M059J (cell line): ENCODE measurements at regions not wholly inside any gene's neighbourhood (a gene's known extent, or its start where the extent isn't known, plus 50 kb on each side); places are given as distances from the start of the nearest gene placed in this dataset.

Experiments
- DNase-seq: peaks from one replicate; pipeline ENCODE4 v3.0.0-alpha.2; 2012; ENCODE audit warnings: low read depth

DNA sequence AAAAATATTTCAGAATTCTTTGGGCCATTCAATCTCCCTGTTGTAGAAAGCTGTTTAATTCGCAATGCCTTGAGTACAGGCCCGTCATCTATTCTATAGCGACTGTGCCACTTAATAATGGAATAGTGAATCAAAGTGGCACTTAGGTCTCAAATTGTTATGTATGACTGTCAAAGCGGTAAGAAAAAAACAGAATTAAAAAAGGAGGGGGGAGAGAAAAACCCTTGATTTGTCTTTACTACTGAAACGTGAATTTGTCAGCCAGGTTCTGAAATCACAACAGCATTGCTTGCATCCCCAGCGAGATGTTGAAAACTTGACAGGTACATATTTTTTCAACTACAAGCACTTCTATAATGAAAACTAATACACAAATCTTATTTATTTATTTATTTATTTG is 320.9 kb downstream of the TFEC start:
- no peak for DNase-seq

DNA sequence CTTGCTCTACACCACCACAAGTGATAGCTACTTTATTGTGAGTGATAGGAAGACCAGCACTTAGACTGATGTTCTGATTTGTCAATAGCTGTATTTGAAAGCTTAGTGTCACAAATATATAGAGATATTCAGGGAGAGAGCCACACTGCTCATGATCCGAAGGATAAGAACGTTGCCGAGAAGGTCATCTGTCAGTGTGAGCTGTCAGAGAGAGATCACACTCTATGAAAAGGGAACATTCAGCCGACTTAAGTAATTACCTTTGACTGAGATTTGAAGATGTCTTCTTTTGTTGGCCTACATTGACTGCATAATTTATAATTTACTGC is 322.6 kb downstream of the TFEC start:
- DNase-seq: no peak

- peak; percentile 8 for DNase-seq
Measured at GRCh38 chr7:115707258-115708012, 323.1 kb downstream of the TFEC start.

DNA sequence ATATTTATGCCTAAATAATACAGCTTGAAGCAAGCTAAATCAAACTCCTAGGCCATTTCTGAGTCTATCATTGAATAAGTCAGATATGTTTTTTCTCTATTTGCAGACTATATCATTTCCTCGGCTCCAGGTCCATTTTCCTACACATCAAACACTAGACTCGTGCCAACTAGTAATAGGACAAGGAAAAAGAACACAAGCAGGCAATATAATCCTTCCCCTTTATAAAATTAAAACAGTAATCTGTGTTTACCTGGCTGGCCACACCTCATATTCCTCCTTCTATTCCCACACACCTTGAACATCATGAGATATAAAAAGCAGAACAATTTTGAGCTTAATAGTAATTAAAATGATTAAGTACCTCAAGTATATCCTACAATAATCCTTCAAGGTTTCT is 325.7 kb downstream of the TFEC start:
- no peak for DNase-seq

GRCh38 chr7:115701141-115701540 is 329.4 kb downstream of the TFEC start:
- DNase-seq: no peak

GRCh38 chr7:115694424-115694823 is 336.1 kb downstream of the TFEC start:
- no peak for DNase-seq

DNA sequence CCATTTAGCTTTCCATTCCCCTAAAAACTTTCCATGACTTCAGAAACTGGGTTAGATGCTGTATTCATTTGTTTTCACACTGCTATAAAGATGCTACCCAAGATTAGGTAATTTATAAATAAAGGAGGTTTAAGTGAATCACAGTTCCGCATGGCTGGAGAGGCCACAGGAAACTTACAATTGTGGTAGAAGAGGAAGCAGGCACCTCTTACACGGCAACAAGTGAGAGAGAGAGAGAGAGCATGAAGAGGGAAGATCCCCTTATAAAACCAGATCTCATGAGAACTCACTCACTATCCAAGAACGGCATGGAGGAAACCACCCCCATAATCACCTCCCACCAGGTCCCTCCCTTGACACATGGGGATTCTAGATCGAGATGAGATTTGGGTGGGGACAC is 336.8 kb downstream of the TFEC start:
- DNase-seq: no peak

DNA sequence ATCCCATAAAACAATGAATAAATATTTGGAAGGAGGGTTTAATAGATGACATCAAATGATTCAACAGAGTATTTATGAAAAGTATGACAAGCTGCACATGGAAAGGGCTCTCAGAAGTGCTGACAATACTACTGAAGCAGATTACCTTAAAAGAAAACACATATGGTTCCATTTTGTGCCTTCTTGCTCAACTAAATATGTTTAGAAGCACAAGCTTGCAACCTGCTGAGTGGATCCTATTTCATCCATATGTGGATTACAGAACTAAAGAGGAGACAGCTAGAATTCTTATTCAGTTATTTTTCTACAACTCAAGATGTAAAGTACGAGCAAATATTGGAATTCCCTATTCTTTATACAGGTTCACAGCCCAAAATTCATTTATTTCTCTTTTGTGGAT is 340.6 kb downstream of the TFEC start:
- DNase-seq: no peak

- no peak for DNase-seq
Measured at GRCh38 chr7:115683093-115683492, 347.5 kb downstream of the TFEC start.

DNA sequence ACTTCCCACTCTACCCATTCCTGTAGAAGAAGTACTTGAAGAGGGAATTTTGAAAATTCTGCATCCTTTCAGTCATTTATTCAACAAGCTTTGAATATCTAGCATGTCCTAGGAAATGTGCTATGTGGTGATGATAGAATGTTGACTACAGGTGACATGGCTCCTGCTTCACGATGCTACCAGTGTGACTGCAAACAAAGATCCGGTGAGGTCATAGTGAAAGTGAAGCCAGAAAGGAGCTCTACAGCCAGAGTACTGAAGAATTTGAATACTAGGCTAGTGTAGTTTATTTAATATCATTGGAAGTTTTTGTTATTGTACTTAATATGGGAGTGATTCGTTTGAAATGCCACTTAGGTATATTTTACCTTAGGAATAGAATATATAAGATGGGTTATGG is 348.1 kb downstream of the TFEC start:
- DNase-seq: no peak

GRCh38 chr7:115680921-115681320 is 349.6 kb downstream of the TFEC start:
- DNase-seq: no peak

DNA sequence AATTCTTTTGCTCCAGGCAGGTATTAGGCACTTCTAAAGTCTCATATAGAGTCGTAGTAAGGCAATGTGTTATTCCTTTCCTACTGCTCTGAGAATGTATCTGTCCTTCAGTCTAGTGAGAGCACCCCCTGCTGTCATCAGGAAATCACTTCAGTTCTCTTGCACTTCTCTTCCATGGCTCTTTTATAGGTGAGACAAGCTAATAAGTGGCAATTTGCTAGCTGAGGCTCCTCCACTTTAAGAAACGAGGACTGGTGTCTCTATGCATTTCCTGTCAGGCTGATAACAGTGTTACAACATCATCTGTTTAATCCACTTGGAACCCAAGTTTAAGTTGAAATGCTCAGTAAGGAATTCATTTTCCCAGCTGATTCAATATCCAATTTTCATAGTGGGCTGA is 350.6 kb downstream of the TFEC start:
- DNase-seq: peak; percentile 20

DNA sequence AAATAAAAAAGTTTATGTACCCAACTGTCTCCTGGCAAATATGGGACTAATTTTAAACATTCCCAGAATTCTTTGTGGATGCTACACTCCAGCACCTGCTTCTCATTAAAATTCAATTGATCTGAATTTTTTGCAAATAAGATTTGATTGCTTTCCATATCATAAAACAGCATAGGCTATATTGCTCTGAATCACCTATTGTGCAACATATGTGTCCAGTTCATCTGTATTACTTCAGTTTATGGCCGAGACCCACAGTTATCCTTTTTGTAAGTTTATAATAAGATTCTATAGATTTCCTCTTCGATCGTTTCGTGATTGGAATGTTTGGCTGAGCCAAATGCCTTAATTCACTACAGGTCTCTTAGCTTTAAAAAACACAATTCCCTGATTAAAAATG is 351.1 kb downstream of the TFEC start:
- no peak for DNase-seq

GRCh38 chr7:115678086-115678982 is 352.2 kb downstream of the TFEC start:
- no peak for DNase-seq

GRCh38 chr7:115676707-115677106 is 353.9 kb downstream of the TFEC start:
- DNase-seq: no peak

GRCh38 chr7:115676080-115676479 is 354.5 kb downstream of the TFEC start:
- peak; percentile 5 for DNase-seq

GRCh38 chr7:115674467-115675024 is 356.0 kb downstream of the TFEC start:
- DNase-seq: no peak

- no peak for DNase-seq
Measured at GRCh38 chr7:115672024-115672423, 358.5 kb downstream of the TFEC start.

- DNase-seq: no peak
Measured at GRCh38 chr7:115662676-115663075, 367.9 kb downstream of the TFEC start.

DNA sequence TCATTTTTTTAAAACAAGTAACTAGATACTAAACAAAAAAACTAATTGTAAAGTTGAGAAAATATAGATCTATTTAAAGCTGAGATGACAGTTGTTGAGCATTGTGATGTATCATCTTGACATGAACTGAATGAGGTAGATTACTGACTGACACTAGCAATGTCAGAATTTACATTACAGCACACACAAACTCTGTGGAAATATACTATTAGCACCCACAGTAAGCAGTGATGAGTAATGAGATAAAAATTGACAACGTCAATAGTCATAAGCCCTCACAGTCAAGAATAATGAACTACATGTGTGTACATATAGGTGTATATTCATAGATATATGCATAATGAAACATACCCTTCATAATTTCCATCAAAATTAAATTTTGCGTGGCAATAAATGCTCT is 368.4 kb downstream of the TFEC start:
- DNase-seq: no peak

GRCh38 chr7:115658223-115658622 is 372.3 kb downstream of the TFEC start:
- DNase-seq: no peak

DNA sequence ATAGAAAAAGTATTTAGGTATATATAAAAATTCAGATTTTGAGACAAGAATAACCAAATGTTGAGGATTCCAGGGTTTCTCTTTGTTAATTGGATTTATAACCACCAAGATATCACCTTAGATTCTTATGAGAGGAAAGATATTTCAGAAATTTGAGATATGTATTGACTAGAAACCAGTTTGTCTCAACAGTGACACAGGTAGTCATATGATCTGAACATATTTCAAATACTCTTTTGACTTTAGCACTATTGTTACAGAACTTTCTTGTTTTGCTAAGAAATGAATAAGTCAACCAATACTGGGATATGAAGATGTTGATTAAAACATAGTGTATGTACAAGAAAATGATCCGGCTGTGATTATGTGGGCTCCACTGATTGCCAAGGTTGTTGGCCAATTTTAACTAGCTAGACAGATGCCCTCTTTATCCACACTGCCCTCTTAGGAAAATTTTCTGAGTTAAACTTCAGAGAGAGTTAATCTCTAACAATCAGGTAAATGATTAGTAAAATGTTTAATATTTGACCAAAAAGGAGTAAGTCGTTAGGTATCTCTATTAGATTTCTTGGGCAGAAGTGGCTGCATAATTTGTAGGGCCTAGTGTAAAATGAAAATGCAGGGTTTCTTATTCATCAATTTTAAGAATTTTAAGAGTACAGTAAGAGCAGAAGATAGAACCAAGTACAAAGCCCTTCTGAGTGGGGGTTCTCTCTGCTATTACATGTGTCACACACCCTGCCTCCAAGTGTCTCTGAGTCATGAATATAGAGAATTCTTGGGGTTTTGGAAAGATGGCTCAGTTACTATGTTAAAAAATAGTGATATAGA is 376.0 kb downstream of the TFEC start:
- DNase-seq: no peak
